ENCODE measurements at regions not wholly inside any gene's neighbourhood (a gene's known extent, or its start where the extent isn't known, plus 50 kb on each side); places are given as distances from the start of the nearest gene placed in this dataset.

DNA sequence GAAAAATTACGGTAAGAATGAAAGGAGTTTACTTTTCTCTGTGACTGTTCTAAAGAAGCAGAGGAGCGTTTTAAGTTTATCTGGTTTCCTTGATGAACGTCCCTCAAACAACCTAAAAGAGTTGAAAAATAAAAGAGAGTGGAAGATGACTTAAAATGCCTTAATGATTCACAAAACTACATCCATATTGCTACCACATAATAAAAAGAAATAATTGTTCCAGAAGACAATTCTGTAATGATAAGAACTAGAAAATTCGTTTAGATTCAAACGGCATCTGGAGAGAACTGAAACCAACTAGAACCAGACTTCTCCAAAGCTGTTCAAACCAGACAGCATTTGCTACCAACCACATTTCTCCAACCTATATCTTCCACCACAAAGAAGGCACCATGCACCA is 68.1 kb downstream of the TEKT4 start:
- no peak for DNase-seq (ENCODE audit: extremely low read depth, low read depth)

GRCh38 chr2:94947097-94948016 is 76.1 kb downstream of the TEKT4 start:
- no peak for DNase-seq (ENCODE audit: extremely low read depth, low read depth)

- DNase-seq (ENCODE audit: extremely low read depth, low read depth): no peak
Measured at GRCh38 chr2:94955702-94956101, 69.8 kb upstream of the MAL start.

- peak; percentile 41 for DNase-seq (ENCODE audit: extremely low read depth, low read depth)
Measured at GRCh38 chr2:94956797-94957391, 68.6 kb upstream of the MAL start.

- no peak for DNase-seq (ENCODE audit: extremely low read depth, low read depth)
Measured at GRCh38 chr2:94958245-94958644, 67.3 kb upstream of the MAL start.

DNA sequence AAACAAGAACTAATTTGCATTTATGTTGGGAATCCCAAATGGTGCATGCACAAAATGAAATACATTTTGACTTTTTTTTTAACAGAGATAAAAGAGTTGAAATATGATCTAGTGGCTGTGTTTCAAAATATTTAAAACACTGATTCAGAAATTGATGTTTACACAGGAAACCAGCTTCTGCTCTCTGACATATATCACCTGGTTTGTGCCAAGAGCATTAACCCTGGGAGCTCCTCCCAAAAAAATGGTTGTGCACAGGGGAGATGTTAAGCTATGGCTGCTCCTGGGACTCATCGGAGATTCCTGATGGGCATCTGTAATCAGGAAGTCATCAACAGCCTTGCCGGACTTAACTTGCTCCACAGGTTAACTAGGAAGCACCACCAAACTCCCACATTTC is 65.2 kb upstream of the MAL start:
- no peak for DNase-seq (ENCODE audit: extremely low read depth, low read depth)

DNA sequence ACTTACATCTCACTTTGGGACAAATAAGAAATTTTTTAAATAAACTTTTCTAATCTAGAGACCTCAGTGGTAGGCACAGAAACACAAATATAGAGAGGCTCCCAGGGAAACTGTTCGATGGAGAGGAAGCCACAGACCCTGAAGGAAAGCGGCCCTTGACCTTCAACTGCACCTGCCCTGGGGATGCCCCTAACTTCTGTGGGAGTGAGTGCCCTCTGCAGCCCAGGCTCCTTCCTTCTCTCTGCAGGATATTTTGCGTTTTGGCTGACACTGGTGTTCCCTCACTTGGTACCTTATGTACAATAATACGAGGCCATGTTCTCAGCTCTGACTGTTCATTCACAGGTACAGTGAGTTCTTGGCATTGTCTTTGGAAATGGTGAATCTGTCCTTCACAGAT is 64.8 kb upstream of the MAL start:
- DNase-seq (ENCODE audit: extremely low read depth, low read depth): no peak

DNA sequence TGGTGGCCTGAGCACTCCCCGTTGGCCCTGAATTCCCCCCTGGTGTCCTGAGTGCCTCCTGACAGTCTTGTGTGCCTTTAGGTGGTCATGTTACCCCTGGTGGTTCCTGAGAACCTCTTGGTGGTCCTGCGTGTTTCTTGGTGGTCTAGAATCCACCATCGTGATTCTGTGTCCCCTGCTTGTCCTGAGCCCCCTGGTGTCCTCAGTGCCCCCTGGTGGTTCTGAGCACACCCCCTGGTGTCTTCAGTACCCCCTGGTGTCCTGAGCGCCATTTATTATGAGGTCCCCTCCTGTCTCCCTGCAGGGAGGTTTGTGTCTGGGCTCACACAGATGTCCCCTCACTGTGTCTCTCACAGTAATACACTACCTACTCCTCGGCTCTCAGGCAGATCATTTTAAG is 61.3 kb upstream of the MAL start:
- no peak for DNase-seq (ENCODE audit: extremely low read depth, low read depth)

DNA sequence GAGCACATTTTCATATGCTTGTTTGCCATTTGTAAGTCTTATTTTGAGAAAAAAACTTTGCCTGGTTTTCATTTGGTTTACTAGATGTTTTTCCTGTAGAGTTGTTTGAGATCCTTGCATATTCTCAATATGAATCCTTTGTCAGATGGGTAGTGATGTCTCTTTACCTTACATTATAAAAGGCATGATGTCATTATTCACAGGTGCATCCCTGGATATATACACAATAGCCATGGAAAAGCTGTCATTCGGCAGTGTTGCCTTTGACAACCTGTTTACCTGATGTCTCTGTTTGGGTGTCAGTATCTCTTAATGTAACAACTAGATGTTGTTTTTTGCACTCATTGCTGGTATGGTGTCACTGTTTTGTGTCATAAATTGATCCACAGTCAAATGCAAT is 58.8 kb upstream of the MAL start:
- DNase-seq (ENCODE audit: extremely low read depth, low read depth): no peak

DNA sequence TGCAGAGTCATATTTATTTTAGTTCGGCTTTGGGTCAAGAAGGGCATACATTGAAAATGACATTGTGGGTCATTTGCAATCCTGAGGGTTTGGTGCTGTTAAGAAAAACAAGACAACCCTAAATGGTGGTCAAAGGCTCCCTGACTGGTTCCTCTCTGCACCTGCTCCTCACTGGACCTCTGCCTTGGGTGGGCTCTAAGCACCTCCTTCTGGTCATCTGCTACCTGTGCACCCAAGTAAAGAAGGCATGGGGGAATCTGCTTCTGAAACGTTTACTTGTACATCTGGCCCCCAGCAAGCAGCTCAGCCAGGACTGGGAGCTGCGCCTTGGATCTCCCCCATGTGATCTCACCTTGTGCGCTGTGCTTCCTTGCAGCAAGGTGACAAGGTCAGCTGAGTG is 55.2 kb upstream of the MAL start:
- DNase-seq (ENCODE audit: extremely low read depth, low read depth): no peak

Measured in NCI-H460 (cell line).